Muscle of back (tissue), 3 donors: ENCODE measurements at regions not wholly inside any gene's neighbourhood (a gene's known extent, or its start where the extent isn't known, plus 50 kb on each side); places are given as distances from the start of the nearest gene placed in this dataset.

ENCODE experiments used
- DNase-seq, 3 donors: peaks; one replicate each; pipeline versions ENCODE4 v3.0.0 to v3.0.0-alpha.2; 2013

DNA sequence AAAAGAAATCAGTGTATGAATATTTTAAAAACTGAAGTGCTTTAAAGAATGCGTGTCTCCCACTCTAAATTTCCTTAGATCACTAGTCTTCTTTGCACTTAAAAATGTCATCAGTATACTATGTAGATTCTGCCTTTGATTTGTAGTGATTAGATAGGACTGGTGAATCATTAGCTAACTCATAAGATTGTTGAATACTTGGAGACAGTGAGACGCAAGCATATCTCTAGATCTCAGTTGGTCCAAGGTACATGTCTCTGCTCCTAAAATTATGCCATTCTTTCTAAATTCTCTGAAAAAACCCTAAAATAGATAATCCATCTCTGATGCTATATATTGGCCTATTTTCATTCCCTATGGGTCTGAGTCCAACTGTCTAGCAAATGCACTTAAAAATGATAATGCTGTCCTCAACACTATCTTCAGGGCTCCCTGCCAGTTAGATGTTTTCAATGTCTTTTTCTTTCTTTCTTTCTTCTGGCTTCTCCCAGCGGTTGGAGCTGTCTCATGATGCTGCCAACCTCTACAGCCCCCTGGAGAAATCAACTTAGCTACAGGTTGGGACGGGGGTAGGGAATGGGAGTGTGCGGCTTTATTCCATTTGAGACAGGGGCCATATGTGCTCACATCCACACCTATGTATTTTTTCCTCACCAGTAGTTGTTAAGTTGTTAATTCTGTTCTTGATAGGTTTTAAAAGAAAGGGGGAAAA is 301.0 kb downstream of the NDFIP2 start:
- DNase-seq: no peak

DNA sequence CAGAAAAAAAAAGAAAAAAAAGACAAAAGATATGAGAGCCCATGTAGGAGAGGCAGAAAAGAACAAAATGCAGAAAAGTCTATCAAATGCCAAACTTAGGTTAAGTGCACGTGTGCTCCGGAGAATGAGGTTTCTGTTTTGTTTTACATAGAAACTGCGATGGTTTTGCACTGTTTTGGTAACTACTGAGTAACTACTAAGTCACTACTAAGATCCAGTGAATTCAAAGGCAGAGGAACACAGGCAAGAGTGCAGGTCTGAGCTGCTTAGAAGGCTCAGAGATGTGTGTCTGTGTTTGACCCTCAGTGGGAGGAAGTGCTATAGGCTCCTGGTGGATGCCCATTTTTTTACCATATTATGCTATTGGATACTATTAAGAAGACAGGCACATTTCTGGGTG is 299.3 kb downstream of the NDFIP2 start:
- DNase-seq: peak in 1 of 3 donors; percentile 59

GRCh38 chr13:79779761-79780160 is 298.8 kb downstream of the NDFIP2 start:
- peak in 1 of 3 donors; percentile 48 for DNase-seq

GRCh38 chr13:79778741-79779460 is 297.9 kb downstream of the NDFIP2 start:
- DNase-seq: no peak

DNA sequence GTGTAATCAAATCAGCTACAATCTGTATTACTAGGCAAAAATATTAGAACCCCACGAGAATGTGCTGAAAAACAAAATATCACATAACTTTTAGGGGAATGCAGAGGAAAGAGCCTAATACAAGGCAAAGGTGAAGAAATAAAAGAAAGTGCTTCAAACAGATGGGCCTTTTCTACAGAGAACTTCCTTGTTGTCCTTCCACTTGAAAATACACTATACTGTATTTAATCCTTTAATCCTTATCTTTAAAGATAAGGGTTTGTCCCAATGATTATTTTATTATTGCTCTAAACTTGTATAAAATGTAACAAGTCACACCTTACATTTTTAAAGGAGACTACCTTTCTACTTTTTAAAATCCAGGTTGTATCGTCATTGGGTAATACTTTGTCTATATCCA is 296.5 kb downstream of the NDFIP2 start:
- no peak for DNase-seq

- no peak for DNase-seq
Measured at GRCh38 chr13:79776531-79777295, 295.8 kb downstream of the NDFIP2 start.

GRCh38 chr13:79775830-79776229 is 294.9 kb downstream of the NDFIP2 start:
- DNase-seq: peak; percentile 48 to 62 (median 55)

DNA sequence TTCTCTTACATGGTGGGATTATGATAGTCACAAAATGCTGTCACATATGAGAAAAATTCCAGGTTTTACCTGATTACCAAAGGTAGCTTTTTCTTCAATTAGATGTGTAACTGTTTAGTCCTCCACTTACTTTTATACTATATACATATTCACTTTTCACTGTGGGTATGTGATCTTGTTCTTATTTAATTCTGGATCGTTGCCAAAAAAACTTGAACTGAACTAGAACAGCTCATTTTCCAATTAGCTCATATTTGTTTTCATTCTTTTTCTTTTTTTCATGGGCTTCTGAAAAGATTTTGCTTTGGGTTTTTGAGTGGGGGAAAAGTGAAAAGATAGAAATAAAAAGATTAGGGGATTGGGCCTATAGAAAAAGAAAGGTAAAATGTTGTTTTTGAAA is 291.9 kb downstream of the NDFIP2 start:
- DNase-seq: no peak

GRCh38 chr13:79771493-79771892 is 290.5 kb downstream of the NDFIP2 start:
- no peak for DNase-seq

DNA sequence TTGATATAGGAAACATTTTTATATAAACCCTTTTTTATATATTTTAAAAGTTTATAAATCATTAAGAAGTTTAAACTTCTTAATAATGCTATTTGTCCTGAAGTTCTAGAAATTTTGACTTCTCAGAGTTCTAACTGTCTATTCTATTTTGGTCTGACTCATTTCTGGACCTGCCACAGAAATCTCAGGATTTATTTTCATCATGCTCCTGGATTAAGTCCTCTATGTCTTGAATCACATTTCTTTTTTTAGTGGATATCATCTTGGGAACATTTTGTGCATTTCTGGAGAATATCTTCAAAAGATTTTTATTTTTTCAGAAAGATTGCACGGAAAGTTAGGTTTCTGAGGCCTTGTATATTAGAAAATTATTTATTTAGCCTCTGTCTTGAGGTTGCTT is 289.1 kb downstream of the NDFIP2 start:
- no peak for DNase-seq

DNA sequence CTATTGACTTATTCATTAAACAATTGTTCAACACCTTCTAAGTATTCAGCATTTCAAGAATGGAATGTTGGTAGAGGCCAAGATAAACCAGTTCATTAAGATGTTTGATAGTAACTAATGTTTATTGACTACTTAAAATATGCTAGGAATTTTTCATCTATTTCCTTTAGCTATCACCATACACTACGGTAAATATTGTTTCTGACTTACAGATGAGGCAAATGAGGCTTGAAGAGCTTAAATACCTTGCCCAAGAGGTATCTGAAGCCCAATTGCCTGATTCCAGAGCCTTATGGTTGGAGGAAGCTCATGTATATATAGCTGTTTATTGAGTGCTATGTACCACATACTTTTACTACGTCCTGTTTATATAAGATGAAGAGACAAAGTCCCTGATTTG is 286.2 kb downstream of the NDFIP2 start:
- DNase-seq: no peak

- DNase-seq: no peak
Measured at GRCh38 chr13:79765331-79765730, 284.4 kb downstream of the NDFIP2 start.

GRCh38 chr13:79749984-79750551 is 269.1 kb downstream of the NDFIP2 start:
- peak; percentile 84 to 96 (median 92) for DNase-seq

DNA sequence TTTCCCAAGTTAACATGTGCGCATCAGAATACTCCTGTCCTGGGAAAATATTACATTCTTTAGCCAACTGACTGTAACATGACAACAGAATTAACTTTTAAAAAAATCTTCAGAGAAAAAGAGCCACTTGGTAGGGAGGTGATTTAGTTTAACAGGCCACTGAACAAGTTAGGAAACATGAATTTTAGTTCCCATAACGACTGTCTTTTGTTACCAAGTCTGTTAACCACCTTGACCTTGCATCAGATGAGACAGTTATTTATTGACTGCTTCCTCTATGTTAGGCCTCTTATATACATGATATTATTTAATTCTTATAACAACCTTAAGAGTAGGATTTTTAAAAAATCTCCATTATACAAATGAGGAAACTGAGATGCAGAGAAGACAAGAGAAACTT is 268.6 kb downstream of the NDFIP2 start:
- DNase-seq: no peak

GRCh38 chr13:79745081-79745480 is 264.1 kb downstream of the NDFIP2 start:
- peak in 1 of 3 donors; percentile 76 for DNase-seq

DNA sequence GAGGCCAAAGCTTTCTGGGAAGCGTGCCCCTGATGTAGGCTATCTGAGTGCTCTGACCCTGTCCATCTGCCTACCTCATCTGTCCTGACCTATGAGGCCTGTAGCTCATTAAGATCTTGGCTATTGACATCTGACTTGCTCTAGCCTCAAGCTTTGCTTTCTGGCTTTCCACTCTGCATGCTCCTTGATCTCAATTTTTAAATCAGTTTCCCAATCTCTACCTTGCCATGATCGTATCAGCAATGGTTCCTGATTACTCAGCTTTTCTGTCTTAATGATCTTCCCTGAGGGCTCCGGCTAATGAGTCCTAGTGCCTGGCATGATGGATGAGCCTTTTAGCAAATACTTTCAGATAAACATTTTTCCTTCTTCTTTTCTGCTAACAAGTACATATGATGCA is 262.0 kb downstream of the NDFIP2 start:
- DNase-seq: no peak

DNA sequence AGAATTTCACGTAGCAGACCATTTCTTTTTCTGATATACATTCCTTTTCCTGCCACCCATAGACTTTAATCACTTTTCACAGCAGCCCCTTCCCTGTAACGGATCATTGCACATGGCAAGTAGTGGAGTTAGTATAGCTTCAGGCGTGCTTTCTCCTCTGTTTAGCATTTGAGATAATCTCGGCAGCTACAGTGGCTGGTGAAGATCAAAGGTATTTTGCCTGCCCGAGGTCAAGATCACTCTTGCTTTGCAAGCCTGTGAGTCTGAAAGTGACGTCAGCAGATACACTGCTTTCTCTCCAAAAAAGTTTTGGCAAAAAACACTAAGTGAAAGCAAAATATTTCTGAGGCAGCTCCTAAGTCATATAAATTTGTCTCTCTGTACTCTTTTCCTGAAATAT is 260.0 kb downstream of the NDFIP2 start:
- DNase-seq: peak in 1 of 3 donors; percentile 73

GRCh38 chr13:79736356-79736755 is 255.4 kb downstream of the NDFIP2 start:
- DNase-seq: no peak

DNA sequence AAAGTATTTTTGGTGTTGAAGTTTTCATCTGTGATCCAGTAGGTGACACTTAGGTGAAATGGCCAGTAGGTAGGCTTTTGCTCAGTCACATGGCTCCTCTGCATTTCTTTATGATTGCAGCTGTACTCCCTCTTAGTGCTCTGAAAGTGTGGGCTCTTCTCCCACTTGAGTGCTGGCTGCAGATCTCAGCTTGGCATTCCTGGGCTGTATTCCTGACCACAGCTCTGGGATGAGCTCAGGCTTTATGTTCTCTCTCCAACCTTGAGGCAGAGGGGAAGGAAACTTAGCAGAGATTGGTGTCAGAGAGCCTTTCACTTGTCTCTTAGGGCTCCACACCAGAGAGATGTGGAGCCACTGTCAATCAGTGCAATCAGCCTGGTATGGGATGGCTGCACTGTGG is 254.3 kb downstream of the NDFIP2 start:
- no peak for DNase-seq

- DNase-seq: no peak
Measured at GRCh38 chr13:79727086-79727485, 246.1 kb downstream of the NDFIP2 start.

- peak in 1 of 3 donors; percentile 50 for DNase-seq
Measured at GRCh38 chr13:79725841-79726240, 244.9 kb downstream of the NDFIP2 start.

- peak; percentile 55 to 81 (median 64) for DNase-seq
Measured at GRCh38 chr13:79724348-79725103, 243.6 kb downstream of the NDFIP2 start.
